DND-41 (cell line): ENCODE measurements at regions not wholly inside any gene's neighbourhood (a gene's known extent, or its start where the extent isn't known, plus 50 kb on each side); places are given as distances from the start of the nearest gene placed in this dataset.

ENCODE experiments used
- EZH2 ChIP-seq: IDR thresholded peaks from 3 replicates; pipeline ENCODE4 v1.6.1; 2012; ENCODE audit warnings: borderline replicate concordance, low read depth, mild to moderate bottlenecking, moderate library complexity, low read length, inconsistent platforms; ENCODE audit not compliant: severe bottlenecking
- TF ChIP-seq, protein P1 (sequence below): IDR thresholded peaks from 2 replicates; pipeline ENCODE4 v1.5.1; 2012; ENCODE audit warnings: borderline replicate concordance, low read length, moderate library complexity, mild to moderate bottlenecking; ENCODE audit not compliant: poor library complexity, severe bottlenecking; ENCODE audit errors: extremely low read depth

DNA sequence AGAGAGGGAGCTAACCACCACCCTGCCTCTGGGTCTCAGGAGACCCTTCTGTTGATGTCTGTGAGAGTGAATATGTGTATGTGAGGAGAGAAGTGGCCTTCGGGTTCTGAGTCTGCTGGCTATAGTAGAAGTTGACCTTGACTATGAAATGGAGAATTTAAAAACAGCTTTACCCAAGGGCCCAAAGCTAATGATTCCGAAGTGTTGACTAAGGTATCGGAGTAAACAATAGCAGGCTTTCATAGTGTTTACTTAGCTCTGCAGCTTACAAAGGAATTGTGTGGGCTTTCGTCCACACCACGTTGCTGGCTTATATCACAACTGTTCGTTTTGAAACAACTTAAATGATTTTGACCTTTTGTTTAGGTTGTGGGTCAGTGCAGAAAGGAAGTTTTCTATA lies 126.5 kb upstream of the JAG1 start:
- no peak for TF ChIP-seq EZH2
- TF ChIP-seq, protein P1, sequence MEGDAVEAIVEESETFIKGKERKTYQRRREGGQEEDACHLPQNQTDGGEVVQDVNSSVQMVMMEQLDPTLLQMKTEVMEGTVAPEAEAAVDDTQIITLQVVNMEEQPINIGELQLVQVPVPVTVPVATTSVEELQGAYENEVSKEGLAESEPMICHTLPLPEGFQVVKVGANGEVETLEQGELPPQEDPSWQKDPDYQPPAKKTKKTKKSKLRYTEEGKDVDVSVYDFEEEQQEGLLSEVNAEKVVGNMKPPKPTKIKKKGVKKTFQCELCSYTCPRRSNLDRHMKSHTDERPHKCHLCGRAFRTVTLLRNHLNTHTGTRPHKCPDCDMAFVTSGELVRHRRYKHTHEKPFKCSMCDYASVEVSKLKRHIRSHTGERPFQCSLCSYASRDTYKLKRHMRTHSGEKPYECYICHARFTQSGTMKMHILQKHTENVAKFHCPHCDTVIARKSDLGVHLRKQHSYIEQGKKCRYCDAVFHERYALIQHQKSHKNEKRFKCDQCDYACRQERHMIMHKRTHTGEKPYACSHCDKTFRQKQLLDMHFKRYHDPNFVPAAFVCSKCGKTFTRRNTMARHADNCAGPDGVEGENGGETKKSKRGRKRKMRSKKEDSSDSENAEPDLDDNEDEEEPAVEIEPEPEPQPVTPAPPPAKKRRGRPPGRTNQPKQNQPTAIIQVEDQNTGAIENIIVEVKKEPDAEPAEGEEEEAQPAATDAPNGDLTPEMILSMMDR: no peak
